LoVo (cell line): ENCODE measurements at regions not wholly inside any gene's neighbourhood (a gene's known extent, or its start where the extent isn't known, plus 50 kb on each side); places are given as distances from the start of the nearest gene placed in this dataset.

Experiments used
- DNase-seq: peaks from one replicate; pipeline ENCODE4 v3.0.0-alpha.2; 2016; ENCODE audit warnings: low spot score

DNA sequence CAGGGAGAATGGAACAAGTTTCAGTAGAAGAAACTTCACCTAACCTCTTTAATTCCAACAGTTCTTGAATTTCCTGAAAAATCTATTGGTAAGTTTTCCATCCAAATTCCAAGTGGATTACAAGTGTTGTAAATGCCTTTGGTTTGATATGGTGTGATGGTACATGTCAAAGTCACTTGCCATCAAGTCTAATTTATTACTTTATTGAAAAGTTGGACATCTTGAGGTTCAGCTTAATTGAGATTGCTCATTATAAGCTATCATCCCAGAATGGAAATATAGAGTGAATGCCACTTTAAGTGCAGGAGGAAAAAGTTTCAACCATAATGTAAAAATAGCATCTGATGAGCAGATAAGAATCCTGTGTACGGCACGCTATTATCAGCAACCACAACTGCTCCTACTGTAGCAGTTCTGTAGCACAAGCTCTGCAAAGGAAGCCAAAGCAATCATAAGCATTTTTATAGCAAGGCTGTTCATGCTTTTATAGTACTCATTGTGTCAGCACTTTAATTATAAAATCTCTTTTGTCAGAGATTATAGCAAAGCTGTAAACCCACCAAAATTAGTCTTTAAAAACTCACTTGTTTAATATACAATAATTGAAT is 991.8 kb upstream of the PHF14 start:
- no peak for DNase-seq

DNA sequence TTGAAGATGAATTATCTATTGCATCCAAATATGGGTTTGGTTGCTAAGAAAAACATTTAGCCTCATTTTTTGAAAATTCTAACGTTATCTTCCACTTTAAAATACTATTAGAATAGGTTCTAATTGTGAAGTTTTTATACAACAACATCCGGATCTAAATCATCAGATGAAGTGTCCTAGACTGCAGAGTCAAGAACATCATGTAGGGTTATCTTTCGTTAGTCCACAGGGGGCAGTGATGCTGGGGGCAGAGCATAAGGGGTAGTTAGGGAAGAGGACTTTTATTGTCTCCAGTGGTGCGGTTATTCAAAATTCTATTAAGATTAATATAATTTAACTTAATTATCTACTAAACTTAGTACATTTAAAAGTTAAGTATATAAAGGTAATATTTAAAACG is 990.6 kb upstream of the PHF14 start:
- DNase-seq = no peak

DNA sequence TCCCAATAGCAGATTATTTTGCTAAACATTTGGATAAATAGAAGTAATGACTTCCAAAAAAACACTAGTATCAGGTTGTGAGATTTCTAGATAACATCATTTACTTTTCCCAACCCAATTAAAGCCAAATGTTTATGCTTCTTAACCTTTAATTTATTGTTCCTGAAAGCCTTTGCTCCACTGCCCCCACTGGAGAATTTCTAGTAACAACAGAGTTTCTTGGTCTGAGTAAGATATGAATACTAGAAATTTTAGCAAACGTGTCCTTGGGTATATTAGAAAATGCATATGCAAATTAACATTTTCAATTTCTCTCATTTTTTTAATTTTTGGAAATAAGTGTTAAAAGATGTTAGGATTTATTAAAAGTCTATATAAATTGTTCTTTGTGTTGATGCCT is 958.0 kb upstream of the PHF14 start:
- DNase-seq = no peak

DNA sequence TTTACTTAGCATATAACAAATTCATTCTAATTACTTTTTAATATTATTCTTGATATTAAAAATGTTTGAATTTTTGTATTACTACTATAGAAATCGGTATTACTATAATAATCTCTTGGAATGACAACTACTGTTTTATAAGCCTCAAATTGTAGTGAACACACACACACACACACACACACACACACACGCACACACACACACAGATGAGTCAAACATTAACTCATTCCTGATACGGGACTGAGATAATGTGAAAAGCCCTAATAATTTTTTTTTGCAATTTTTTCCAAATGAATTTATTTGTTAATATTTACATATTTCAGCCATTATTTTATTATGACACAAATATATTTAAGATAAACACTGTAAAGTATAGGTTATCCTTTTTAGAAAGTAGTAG is 951.2 kb upstream of the PHF14 start:
- no peak for DNase-seq

DNA sequence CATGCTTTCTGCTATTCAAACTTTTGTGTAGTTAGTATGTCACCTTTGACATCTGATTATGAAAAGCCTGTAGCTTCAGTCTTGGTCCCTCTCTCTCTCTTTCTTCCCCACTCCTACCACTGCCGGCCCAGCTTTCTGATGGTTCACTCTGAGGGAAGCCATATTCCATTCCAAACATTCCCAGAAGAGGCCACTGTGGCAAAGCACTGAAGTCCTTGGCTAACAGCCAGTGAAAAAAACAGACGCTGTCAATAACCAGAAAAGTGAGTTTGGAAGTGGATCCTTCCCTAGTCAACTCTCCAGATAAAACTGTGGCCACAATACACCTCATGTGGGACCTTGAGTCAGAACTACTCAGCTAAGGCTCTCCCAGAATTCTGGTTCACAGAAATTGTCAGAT is 950.7 kb upstream of the PHF14 start:
- DNase-seq = peak; percentile 39

DNA sequence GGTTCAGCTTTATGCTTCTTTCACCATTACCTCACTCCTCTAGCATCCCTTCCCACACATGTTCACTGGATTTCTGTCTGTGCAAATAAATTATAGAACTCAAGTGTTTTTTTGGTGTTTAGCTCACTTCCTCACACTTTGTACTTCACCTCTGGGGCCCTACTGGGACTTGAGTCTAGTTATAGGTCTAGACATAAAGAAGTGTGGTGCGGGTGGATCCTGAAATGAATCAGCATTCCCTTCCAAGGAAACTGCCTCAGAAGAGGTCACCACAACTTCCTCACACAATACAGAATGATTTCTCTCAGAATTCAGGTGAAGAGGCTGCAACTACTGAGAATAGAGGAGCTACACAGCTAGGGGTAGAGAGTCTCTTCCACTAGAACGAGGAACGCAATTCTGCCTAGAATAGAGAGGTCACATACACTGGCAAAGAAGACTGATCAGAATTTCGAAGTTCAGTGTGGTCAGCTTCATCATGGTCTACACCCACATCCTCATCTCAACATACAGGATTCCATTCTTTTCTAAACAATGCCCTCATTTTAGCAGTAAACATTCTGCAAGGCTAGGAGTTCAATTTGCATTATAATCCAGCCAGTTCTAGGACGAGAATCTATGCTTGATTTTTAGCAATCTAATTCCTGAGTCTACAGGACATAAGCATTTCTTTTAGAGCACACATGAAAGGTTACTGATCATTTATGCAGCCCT is 938.7 kb upstream of the PHF14 start:
- no peak for DNase-seq

DNA sequence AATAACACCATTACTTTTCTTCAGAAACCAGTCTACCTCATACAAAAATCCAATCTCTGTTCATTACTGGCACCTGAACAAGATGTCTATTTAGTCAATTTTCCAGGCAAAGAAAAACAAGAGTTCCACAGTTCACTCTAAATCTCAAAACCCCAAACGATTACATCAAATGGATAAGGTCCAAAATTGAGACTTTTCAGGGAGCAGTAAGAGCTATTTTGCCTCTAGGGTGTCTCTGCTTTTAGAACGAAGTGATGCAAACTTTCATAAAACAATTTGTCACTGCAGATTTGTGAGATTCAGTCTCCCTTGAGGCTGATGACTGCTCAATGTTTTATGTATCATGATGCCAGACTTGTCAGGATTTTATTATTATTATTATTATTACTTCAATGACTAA is 937.0 kb upstream of the PHF14 start:
- no peak for DNase-seq

DNA sequence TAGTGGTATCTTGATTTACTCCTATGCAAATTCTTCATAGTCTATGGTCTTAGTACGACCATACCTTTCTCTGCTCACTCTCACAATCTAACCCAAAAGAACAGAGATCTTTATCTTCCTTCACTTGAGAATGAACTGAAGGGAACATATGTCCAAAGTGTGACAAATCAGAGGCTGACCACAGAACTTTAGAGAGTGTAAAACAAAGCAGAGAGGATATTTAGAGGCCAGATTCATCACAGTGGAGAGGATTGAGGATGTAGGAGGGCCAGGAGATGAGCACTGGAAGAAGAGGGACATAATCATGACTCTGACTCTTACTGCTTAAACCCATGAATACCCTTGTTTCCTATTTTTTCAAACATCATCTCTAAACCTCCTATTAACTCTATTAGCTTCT is 935.3 kb upstream of the PHF14 start:
- DNase-seq = no peak

DNA sequence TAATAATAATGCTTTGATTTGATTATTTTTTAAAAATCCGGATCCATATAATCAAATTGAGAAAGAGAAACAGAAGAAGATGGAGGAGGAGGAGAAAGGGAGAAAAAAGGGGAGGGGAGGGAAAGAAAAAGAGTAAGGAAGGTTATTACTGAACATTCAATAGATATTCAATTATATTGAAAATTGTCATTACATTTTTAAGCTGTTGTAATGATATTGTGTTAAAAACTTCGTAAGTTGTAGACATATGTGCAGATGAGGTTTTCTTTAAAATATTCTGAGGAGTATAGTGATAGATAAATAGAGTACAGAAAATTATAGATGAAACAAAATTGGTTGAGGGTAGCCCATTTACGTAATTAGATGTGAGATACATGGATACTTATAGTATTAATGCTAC is 933.0 kb upstream of the PHF14 start:
- DNase-seq = no peak

DNA sequence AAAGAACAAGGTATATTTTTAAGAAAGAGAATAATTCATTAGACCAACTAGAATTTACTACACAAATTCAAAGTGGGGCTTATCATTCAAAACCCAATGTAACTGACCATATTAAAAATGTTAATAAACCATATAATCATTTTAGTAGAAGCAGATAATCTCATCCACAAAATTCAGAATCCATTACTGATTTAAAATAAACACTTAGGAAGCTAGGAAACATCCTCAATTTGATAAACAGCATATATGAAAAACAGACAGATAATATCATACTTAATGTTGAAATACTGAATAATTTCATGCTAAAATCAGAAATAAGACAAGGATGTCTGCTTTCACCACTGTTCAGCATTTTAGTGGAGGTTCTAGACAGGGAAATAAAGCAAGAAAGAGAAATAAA is 902.8 kb upstream of the PHF14 start:
- DNase-seq = no peak

DNA sequence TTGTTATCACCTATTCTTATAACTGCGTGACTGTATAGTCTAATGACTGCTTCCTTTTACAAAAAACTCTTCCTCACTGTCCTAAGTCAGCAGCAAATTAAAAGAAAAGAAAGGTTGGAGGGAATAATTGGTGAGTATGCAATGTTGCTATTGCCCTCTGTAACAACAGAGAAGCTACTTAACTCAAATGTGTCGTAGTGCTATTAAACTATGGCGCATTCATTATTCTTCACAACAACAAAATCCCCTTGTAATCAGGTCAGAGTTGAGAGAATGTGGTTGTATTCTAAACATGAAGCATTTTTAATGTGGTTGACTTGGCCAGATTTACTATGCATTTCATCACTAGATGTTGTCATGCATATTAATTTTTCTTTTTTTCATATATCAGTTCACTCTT is 897.8 kb upstream of the PHF14 start:
- DNase-seq = no peak

DNA sequence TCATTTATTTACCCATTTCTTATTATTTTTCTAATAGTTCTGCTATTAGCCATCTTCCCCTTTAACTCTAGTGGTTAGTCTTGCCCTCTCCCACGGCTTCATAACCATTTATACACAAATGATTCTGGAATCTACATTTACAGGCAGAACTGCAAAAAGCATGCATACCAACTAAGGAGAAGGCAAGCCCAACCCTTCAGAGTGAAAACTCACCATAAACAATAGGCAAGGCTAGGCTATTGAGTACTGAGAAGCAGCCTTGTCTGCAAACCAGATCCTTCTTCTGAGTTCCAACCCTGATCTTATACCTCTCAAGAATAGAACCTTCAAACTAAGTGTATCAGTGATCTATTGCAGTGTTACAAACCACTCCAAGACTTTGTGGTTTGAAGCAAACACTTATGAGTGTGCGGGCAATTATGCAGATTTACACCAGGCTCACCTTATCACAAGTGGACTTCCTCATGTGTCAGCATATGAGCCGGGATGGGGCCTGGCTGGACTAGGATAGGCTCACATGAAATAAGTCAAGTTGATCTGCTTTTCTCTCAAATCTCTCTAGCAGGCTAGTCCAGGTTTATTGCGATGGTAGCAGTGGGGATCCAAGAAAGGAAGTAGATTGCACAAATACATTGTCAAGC is 896.9 kb upstream of the PHF14 start:
- no peak for DNase-seq

DNA sequence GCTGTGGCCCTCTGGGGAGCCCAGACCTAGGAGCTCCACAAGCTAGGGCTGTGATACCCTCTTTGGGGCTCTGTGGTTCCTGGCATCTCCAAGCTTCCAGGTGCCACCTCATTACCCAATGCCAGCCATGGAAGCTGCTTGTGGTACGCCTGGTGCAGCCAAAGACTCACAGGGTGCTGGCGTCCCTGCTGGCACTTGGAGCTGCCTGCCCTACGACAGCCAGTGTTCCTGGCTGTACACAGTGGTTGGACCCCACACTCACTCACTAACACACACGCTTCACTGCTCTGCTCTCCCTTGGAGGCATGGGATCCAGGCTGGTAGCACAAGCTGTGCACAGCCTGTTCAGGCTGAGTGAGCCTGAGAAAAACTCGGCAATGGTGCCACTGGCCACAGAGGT is 894.1 kb upstream of the PHF14 start:
- DNase-seq = no peak

DNA sequence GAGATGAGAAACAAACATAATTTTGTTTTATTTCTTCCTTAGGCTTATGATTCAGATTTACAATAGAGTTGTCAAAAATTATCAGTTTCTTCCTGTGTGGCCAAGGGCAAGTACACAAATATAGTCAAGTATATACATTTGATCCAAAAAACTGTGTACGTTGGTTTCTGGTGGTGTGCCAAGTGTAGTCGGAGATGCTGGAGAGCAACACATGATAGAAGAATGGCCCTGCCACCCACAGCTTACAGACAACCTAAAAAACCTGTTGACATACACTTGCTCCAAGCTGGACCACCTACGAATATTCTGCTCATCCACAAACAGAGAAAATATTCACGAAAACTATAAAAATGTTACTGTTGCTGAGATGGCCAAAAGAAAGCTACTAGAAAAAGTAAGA is 890.8 kb upstream of the PHF14 start:
- no peak for DNase-seq

DNA sequence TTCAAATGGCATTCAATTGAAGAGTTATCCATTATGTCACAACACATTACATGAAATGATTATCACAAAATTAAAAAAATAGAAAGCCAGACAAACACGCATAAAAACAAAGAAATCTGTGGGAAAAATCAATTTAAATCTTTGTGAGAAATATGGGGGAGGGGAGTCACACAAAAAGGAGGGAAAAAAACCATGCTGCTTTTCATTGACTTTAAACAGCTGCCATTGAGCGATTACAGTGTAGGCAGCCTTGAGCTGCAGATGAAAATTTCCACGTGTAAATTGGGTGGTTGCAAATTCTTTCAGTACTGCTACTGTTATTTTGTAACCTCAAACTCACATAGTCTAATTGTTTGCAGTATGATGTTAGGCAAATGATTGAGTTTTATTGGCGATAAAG is 889.9 kb upstream of the PHF14 start:
- no peak for DNase-seq

DNA sequence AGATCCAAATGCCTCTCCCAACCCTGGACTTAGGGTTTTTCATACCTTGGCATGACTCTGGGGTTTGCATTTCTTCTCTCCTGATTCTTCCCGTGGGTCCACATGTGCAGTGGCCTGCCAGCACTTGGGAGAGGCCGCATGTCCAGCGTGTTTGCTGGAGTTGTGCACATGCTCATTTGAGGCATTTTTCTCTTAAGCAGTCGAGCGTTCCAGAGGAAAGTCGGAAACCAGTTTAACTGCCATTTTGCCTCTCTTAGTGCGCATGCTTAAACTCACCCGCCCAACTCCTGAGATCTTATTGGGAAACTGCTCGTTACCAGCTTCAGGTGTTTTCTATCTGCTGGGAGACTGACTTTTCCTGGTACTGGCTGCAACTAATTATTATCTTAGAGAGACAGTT is 888.4 kb upstream of the PHF14 start:
- DNase-seq = no peak

DNA sequence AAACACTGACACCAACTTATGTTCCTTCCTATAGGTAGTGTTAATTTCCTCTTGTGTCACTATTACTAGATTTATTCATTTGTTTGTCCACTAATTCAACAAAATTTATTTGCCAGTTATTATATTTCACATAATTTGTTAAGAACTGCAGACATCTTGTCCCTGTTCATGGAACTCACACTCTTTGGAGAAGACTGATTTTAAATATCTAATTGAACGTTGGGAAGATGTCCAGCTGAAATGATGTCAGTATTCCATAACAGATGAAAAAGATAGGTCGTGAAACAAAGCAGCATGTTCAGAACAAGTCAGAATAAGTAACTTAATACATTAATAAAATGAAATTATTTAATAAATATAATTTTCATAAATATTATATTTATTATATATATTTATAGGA is 873.1 kb upstream of the PHF14 start:
- no peak for DNase-seq

DNA sequence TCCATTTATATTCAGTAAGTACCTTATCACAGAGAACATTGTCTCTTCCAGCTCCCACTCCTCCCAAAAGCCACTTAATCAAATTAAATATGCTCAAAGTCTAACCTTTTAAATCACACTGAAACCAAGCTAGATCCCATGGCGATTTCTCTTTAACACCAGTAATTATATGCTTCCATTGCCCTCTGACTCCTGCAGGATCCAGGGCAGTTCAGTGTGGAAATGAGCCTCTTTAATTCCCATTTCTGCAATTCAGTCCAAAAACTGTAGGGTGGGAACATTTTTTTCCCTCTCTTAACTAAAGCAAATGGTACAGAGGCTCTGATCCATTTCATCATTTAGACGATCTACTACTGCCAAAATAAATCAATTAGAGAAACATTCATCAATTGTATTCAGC is 872.3 kb upstream of the PHF14 start:
- no peak for DNase-seq

DNA sequence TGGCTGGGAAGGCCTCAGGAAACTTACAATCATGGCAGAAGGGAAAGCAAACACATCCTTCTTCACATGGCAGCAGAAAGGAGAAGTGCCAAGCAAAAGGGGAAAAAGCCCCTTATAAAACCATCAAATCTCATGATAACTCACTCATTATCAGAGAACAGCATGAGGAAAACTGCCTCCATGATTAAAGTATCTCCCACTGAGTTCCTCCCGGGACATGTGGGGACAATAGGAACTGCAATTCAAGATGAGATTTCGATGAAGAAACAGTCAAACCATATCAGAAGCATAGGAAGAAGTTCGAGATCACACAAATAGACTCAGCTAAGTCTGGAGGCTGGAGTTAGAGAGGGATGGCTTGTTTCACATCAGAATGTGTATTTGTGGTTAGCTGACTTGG is 869.4 kb upstream of the PHF14 start:
- DNase-seq = no peak

DNA sequence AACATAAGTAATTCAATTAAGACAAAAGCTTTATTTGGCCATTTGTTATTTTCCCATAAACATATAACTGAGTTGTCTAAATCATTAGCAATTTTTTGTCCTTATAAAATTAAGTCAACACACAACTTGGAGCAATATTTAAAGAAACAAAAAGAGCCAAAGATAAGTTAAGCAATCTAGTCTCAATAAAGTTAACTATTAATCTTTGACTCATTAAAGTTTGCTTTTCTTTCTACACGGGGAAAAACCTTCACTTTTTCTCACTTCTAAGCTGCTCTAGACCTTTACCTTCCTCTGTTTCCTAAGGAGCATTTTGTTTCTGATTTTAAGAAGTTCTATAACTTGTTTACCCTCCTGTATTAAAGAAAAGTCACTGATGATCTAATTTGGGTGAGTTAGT is 867.1 kb upstream of the PHF14 start:
- no peak for DNase-seq

DNA sequence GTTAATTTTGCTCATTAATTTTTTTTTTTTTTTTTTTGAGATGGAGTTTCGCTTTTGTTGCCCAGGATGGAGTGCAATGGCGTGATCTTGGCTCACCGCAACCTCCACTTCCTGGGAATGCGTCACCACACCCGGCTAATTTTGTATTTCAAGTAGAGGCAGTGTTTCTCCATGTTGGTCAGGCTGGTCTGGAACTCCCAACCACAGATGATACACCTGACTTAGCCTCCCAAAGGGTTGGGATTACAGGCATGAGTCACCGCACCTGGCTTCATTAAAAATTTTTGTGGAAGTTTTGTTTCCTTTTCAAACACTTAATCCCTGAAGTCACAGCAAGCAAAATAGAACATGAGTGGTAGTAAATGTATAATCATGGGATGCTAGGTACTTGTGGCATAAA is 857.2 kb upstream of the PHF14 start:
- DNase-seq = no peak

DNA sequence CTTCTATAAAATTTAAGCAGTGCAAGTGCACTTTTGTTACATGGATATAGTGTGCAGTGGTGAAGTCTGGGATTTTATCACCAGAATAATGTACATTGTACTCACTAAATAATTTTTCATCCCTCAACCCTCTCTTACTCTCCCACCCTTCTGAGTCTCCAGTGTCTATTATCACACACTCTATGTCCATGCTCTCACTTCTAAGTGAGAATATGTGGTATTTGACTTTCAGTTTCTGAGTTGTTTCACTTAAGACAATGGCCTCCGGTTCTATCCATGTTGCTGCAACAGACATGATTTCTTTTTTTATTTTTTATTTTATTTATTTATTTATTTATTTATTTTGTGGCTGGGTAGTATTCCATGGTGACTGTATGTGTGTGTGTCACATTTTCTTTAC is 855.9 kb upstream of the PHF14 start:
- no peak for DNase-seq

DNA sequence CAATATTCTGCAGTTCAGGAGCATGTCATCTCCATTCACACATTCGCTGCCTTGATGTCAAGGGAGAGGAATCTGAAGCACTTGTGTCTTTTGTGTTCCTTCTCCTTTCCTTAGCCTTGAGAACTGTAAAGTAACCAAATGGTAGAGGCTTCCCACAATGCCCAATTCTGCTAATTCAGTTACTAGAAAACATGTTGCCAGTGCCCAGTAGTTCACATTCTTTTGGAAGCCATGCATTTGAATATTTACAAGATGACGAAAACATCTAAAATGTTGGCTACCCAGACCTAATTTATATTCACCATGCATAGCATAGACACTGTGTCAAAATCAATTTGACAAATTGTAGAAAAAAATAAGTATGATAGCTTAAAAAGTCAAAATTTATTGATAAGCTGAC is 852.7 kb upstream of the PHF14 start:
- no peak for DNase-seq

DNA sequence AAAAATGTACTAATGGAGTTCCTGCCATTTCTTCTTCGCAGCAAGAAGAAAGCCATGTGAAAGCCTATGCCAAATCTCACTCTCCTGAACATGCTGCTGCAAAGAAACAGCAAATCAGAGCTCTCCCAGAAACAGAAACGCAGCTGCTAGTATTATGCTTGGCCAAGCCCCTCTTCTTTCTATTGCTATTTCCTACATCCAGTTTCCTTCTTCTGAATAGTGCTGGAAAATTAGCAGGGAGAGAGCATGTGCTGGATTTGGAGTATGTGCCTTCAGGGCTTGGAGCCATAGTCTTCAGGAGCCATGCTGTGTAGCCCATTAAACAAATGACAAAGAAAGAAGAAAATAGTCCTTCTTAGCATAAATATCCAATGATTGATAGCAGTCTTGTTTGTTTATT is 852.0 kb upstream of the PHF14 start:
- no peak for DNase-seq
